Neural progenitor cell (in vitro differentiated cells): ENCODE measurements at regions not wholly inside any gene's neighbourhood (a gene's known extent, or its start where the extent isn't known, plus 50 kb on each side); places are given as distances from the start of the nearest gene placed in this dataset.

Experiments
- DNase-seq: peaks from one replicate; pipeline ENCODE4 v3.0.0-alpha.2; 2016; ENCODE audit warnings: low spot score
- H2AFZ ChIP-seq: fragments of 200-600 bp; sonication (generic); replicated peaks from 2 replicates; pipeline ENCODE4 v1.6.1; 2016; ENCODE audit warnings: antibody characterized with exemption
- H3F3A ChIP-seq: fragments of 200-600 bp; sonication (generic); 2 replicates; pipeline ENCODE4 v1.6.1; 2016; ENCODE audit warnings: antibody characterized with exemption, low read depth
- H3K27ac ChIP-seq: fragments of 200-600 bp; sonication (generic); 2 replicates; pipeline ENCODE4 v1.5.1; 2016; ENCODE audit warnings: mild to moderate bottlenecking
- H3K27me3 ChIP-seq: fragments of 200-600 bp; sonication (generic); 2 replicates; pipeline ENCODE4 v1.6.1; 2016; ENCODE audit warnings: mild to moderate bottlenecking, moderate library complexity
- H3K36me3 ChIP-seq: fragments of 200-600 bp; sonication (generic); 2 replicates; pipeline ENCODE4 v1.5.1; 2016
- H3K4me1 ChIP-seq: fragments of 200-600 bp; sonication (generic); 2 replicates; pipeline ENCODE4 v1.6.1; 2016; ENCODE audit warnings: mixed run types
- H3K4me2 ChIP-seq: fragments of 200-600 bp; sonication (generic); 2 replicates; pipeline ENCODE4 v1.6.1; 2016
- H3K4me3 ChIP-seq: fragments of 200-600 bp; sonication (generic); 2 replicates; pipeline ENCODE4 v1.5.1; 2016
- H3K79me2 ChIP-seq: fragments of 200-600 bp; sonication (generic); 2 replicates; pipeline ENCODE4 v1.6.1; 2016; ENCODE audit warnings: low read depth
- H3K9ac ChIP-seq: fragments of 200-600 bp; sonication (generic); 2 replicates; pipeline ENCODE4 v1.6.1; 2016
- H3K9me3 ChIP-seq: fragments of 200-600 bp; sonication (generic); 2 replicates; pipeline ENCODE4 v1.5.1; 2016; ENCODE audit warnings: low read depth
- H4K20me1 ChIP-seq: fragments of 200-600 bp; sonication (generic); 2 replicates; pipeline ENCODE4 v1.6.1; 2016; ENCODE audit warnings: low read depth
- H3K27ac Mint-ChIP-seq: 3 replicates; pipeline ENCODE4 v1.8.0; 2021; ENCODE audit warnings: mixed read lengths
- H3K27me3 Mint-ChIP-seq: 2 replicates; pipeline ENCODE4 v1.8.0; 2022; ENCODE audit warnings: low read depth, mild to moderate bottlenecking, inconsistent platforms, moderate library complexity, mixed read lengths; ENCODE audit not compliant: insufficient read depth
- H3K36me3 Mint-ChIP-seq: 3 replicates; pipeline ENCODE4 v1.8.0; 2021; ENCODE audit warnings: mixed read lengths
- H3K4me1 Mint-ChIP-seq: 3 replicates; pipeline ENCODE4 v1.8.0; 2021; ENCODE audit warnings: mixed read lengths
- H3K4me3 Mint-ChIP-seq: 3 replicates; pipeline ENCODE4 v1.8.0; 2021; ENCODE audit warnings: mild to moderate bottlenecking, moderate library complexity, mixed read lengths
- H3K9me3 Mint-ChIP-seq: 3 replicates; pipeline ENCODE4 v1.8.0; 2020; ENCODE audit warnings: mixed read lengths
- EZH2 ChIP-seq: fragments of 200-600 bp; sonication (generic); IDR thresholded peaks from 2 replicates; pipeline ENCODE4 v1.6.1; 2017; ENCODE audit warnings: antibody characterized with exemption, mild to moderate bottlenecking, moderate library complexity
- EZH2phosphoT487 ChIP-seq: fragments of 200-600 bp; sonication (generic); IDR thresholded peaks from 2 replicates; pipeline ENCODE4 v1.6.1; 2017; ENCODE audit warnings: antibody characterized with exemption
- TF ChIP-seq, protein P1 (sequence below): fragments of 200-600 bp; sonication (generic); IDR thresholded peaks from 2 replicates; pipeline ENCODE4 v1.5.1; 2017; ENCODE audit warnings: antibody characterized with exemption, mild to moderate bottlenecking

GRCh38 chr22:49549256-49550140 is 278.2 kb downstream of the BRD1 start:
- Mint-ChIP-seq H3K36me3 (peaks cover 3% of the 10 kb centered on the region), H3K9me3 (peaks cover 10% of the 10 kb centered on the region), H3K4me1 (peaks cover 16% of the 10 kb centered on the region), H3K27ac (no peak overlapping the region), H3K27me3 (peaks cover 8% of the 10 kb centered on the region), H3K4me3 (no peak overlapping the region)
- TF ChIP-seq, protein P1, sequence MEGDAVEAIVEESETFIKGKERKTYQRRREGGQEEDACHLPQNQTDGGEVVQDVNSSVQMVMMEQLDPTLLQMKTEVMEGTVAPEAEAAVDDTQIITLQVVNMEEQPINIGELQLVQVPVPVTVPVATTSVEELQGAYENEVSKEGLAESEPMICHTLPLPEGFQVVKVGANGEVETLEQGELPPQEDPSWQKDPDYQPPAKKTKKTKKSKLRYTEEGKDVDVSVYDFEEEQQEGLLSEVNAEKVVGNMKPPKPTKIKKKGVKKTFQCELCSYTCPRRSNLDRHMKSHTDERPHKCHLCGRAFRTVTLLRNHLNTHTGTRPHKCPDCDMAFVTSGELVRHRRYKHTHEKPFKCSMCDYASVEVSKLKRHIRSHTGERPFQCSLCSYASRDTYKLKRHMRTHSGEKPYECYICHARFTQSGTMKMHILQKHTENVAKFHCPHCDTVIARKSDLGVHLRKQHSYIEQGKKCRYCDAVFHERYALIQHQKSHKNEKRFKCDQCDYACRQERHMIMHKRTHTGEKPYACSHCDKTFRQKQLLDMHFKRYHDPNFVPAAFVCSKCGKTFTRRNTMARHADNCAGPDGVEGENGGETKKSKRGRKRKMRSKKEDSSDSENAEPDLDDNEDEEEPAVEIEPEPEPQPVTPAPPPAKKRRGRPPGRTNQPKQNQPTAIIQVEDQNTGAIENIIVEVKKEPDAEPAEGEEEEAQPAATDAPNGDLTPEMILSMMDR: no peak
- no peak for TF ChIP-seq EZH2phosphoT487
- TF ChIP-seq EZH2: no peak
- Histone ChIP-seq H3F3A (no peaks in the 10 kb centered on the region), H3K9ac (no peak overlapping the region), H3K4me2 (no peak overlapping the region), H3K27me3 (no peaks in the 10 kb centered on the region), H3K27ac (no peak overlapping the region), H2AFZ (no peak overlapping the region), H3K79me2 (no peaks in the 10 kb centered on the region), H3K4me3 (no peak overlapping the region), H3K9me3 (no peaks in the 10 kb centered on the region), H4K20me1 (peaks cover 3% of the 10 kb centered on the region), H3K36me3 (no peaks in the 10 kb centered on the region), H3K4me1 (peaks cover 6% of the 10 kb centered on the region)
- DNase-seq: no peak

GRCh38 chr22:49548356-49549202 is 279.1 kb downstream of the BRD1 start:
- Mint-ChIP-seq H3K4me1 (peaks cover 16% of the 10 kb centered on the region), H3K27me3 (peaks cover 6% of the 10 kb centered on the region), H3K36me3 (peaks cover 3% of the 10 kb centered on the region), H3K27ac (no peak overlapping the region), H3K4me3 (no peak overlapping the region), H3K9me3 (peaks cover 10% of the 10 kb centered on the region)
- no peak overlapping the region for H2AFZ ChIP-seq
- H3K79me2 ChIP-seq: no peaks in the 10 kb centered on the region
- no peak overlapping the region for H3K4me2 ChIP-seq
- no peaks in the 10 kb centered on the region for H3K9me3 ChIP-seq
- peak; percentile 37 for DNase-seq
- peaks cover 6% of the 10 kb centered on the region for H3K4me1 ChIP-seq
- H3K4me3 ChIP-seq: no peak overlapping the region
- TF ChIP-seq, protein P1: peak; percentile 47
- TF ChIP-seq EZH2: no peak
- H3K9ac ChIP-seq: no peak overlapping the region
- H3K36me3 ChIP-seq: no peaks in the 10 kb centered on the region
- no peaks in the 10 kb centered on the region for H3K27me3 ChIP-seq
- peaks cover 3% of the 10 kb centered on the region for H4K20me1 ChIP-seq
- no peak overlapping the region for H3K27ac ChIP-seq
- no peaks in the 10 kb centered on the region for H3F3A ChIP-seq

GRCh38 chr22:49547751-49548239 is 279.9 kb downstream of the BRD1 start:
- H3K36me3 ChIP-seq: no peaks in the 10 kb centered on the region
- Mint-ChIP-seq H3K27me3 (peaks cover 5% of the 10 kb centered on the region), H3K4me1 (peaks cover 14% of the 10 kb centered on the region), H3K4me3 (no peak overlapping the region), H3K9me3 (peaks cover 10% of the 10 kb centered on the region), H3K27ac (no peak overlapping the region), H3K36me3 (peaks cover 3% of the 10 kb centered on the region)
- TF ChIP-seq, protein P1: no peak
- TF ChIP-seq EZH2: no peak
- no peak for TF ChIP-seq EZH2phosphoT487
- no peaks in the 10 kb centered on the region for H3K79me2 ChIP-seq
- no peak overlapping the region for H3K4me3 ChIP-seq
- no peak overlapping the region for H2AFZ ChIP-seq
- H3K27me3 ChIP-seq: no peaks in the 10 kb centered on the region
- no peaks in the 10 kb centered on the region for H4K20me1 ChIP-seq
- no peak overlapping the region for H3K9ac ChIP-seq
- H3K4me1 ChIP-seq: peaks cover 6% of the 10 kb centered on the region
- H3K4me2 ChIP-seq: no peak overlapping the region
- H3F3A ChIP-seq: no peaks in the 10 kb centered on the region
- no peak overlapping the region for H3K27ac ChIP-seq
- no peak for DNase-seq
- no peaks in the 10 kb centered on the region for H3K9me3 ChIP-seq
